HCT116 (cell line): ENCODE measurements at regions not wholly inside any gene's neighbourhood (a gene's known extent, or its start where the extent isn't known, plus 50 kb on each side); places are given as distances from the start of the nearest gene placed in this dataset.

Experiments
- ATAC-seq: fragments of 200-7000 bp; cut with Tn5 transposase; 2 replicates; pipeline ENCODE4 v1.9.1; 2020; ENCODE audit warnings: mild to moderate bottlenecking, moderate library complexity
- BruUV-seq: library from RNA; stranded (reverse); fragments of 400-500 nt; replicated peaks from 2 replicates; lab custom pipeline; 2021; lab: Mats Ljungman, UMichigan
- CTCF ChIA-PET: fragments of 300-600 bp; sonication (Branson Sonifier 250); formaldehyde crosslinking; loops from one replicate; lab custom pipeline; 2021; ENCODE audit warnings: antibody characterized with exemption; lab: Charles Lee
- POLR2A ChIA-PET: fragments of 300-600, 350-600 bp; sonication (Branson Sonifier 250); formaldehyde crosslinking; loops from one replicate; lab custom pipeline; 2021; ENCODE audit warnings: antibody characterized with exemption; lab: Charles Lee
- RAD21 ChIA-PET, 2 experiments: fragments of 300-600 bp; sonication (Branson Sonifier 250); formaldehyde crosslinking; loops; one replicate each; lab custom pipeline; 2023; ENCODE audit warnings: low total read pairs in 2 of 2; ENCODE audit not compliant: uncharacterized antibody in 2 of 2, unreplicated experiment in 2 of 2, low non-redundant PET in 1 of 2; lab: Charles Lee
- DNase-seq: peaks from one replicate; pipeline ENCODE4 v3.0.0-alpha.2; 2010; ENCODE audit warnings: low read depth, low spot score
- H2AFZ ChIP-seq: fragments of 200-600 bp; shearing (Covaris generic), sonication (generic); 2 replicates; pipeline ENCODE4 v1.6.1; 2017; ENCODE audit warnings: low read depth, mixed run types, mixed read lengths, antibody characterized with exemption, low read length; ENCODE audit not compliant: poor library complexity, severe bottlenecking
- H3K27ac ChIP-seq: 2 replicates; pipeline ENCODE4 v1.5.1; 2012; ENCODE audit warnings: low read depth, low read length
- H3K27me3 ChIP-seq: fragments of 200-600 bp; sonication (generic); 2 replicates; pipeline ENCODE4 v1.6.1; 2016; ENCODE audit warnings: mixed run types, low read length, mixed read lengths; ENCODE audit not compliant: insufficient read depth
- H3K36me3 ChIP-seq, 2 experiments: fragments of 200-500 bp in 1 of 2; fragments of 200-600 bp in 1 of 2; sonication (Bioruptor generic) in 1 of 2; sonication (generic) in 1 of 2; 2 replicates each; pipeline versions ENCODE4 v1.5.1 to v1.6.1; 2014 to 2016; ENCODE audit warnings: low read length in 2 of 2, inconsistent platforms in 1 of 2, mixed read lengths in 1 of 2, mixed run types in 1 of 2; ENCODE audit not compliant: insufficient read depth in 2 of 2, control insufficient read depth in 1 of 2
- H3K4me1 ChIP-seq, 2 experiments: fragments of 200-600 bp in 1 of 2; sonication (generic) in 1 of 2; 2 replicates each; pipeline versions ENCODE4 v1.5.1 to v1.6.1; 2012 to 2017; ENCODE audit warnings: low read length in 2 of 2, inconsistent platforms in 1 of 2, mild to moderate bottlenecking in 1 of 2, mixed read lengths in 1 of 2, mixed run types in 1 of 2, moderate library complexity in 1 of 2; ENCODE audit not compliant: insufficient read depth in 2 of 2, control insufficient read depth in 1 of 2
- H3K4me2 ChIP-seq: fragments of 200-600 bp; sonication (generic); 2 replicates; pipeline ENCODE4 v1.6.1; 2017; ENCODE audit warnings: mixed run types, low read length, mixed read lengths
- H3K4me3 ChIP-seq, 2 experiments: fragments of 200-600 bp in 1 of 2; sonication (generic) in 1 of 2; replicated peaks in 1 of 2; 2 replicates each; pipeline ENCODE4 v1.5.1; 2011 to 2016; ENCODE audit warnings: low read length in 2 of 2, control low read depth in 1 of 2, low read depth in 1 of 2, mild to moderate bottlenecking in 1 of 2, mixed read lengths in 1 of 2, mixed run types in 1 of 2
- H3K79me2 ChIP-seq: fragments of 200-600 bp; sonication (generic); 2 replicates; pipeline ENCODE4 v1.6.1; 2017; ENCODE audit warnings: mild to moderate bottlenecking, mixed run types, low read length, moderate library complexity, mixed read lengths; ENCODE audit not compliant: insufficient read depth
- H3K9ac ChIP-seq: fragments of 200-600 bp; sonication (generic); 2 replicates; pipeline ENCODE4 v1.6.1; 2016; ENCODE audit warnings: low read length, mixed read lengths
- H3K9me2 ChIP-seq: fragments of 200-600 bp; sonication (generic), shearing (Covaris generic); 2 replicates; pipeline ENCODE4 v1.6.1; 2017; ENCODE audit warnings: mixed run types, mild to moderate bottlenecking, moderate library complexity; ENCODE audit not compliant: insufficient read depth
- H3K9me3 ChIP-seq, 2 experiments: fragments of 200-500 bp in 1 of 2; fragments of 200-600 bp in 1 of 2; sonication (Bioruptor generic) in 1 of 2; sonication (generic) in 1 of 2; 2 replicates each; pipeline ENCODE4 v1.6.1; 2014 to 2017; ENCODE audit warnings: low read length in 2 of 2, mixed read lengths in 2 of 2, inconsistent platforms in 1 of 2, low read depth in 1 of 2, mild to moderate bottlenecking in 1 of 2, mixed run types in 1 of 2, moderate library complexity in 1 of 2; ENCODE audit not compliant: control insufficient read depth in 1 of 2, insufficient read depth in 1 of 2
- H4K20me1 ChIP-seq: fragments of 200-600 bp; sonication (generic), shearing (Covaris generic); 2 replicates; pipeline ENCODE4 v1.6.1; 2017; ENCODE audit warnings: mixed run types, mild to moderate bottlenecking, moderate library complexity; ENCODE audit not compliant: insufficient read depth
- ATF3 ChIP-seq: IDR thresholded peaks from 2 replicates; pipeline ENCODE4 v1.6.1; 2012
- CBX3 ChIP-seq: IDR thresholded peaks from 2 replicates; pipeline ENCODE4 v1.6.1; 2012; ENCODE audit warnings: low read depth
- CTCF ChIP-seq, 3 experiments: fragments of 200-600 bp in 1 of 3; sonication (generic) in 1 of 3; IDR thresholded peaks in 2 of 3; conservative IDR thresholded peaks in 1 of 3; 2 replicates each; pipeline ENCODE4 v1.5.1; 2012 to 2017; ENCODE audit warnings: low read depth in 2 of 3, low read length in 2 of 3, antibody characterized with exemption in 1 of 3, borderline replicate concordance in 1 of 3, control low read depth in 1 of 3, mild to moderate bottlenecking in 1 of 3, mixed read lengths in 1 of 3, mixed run types in 1 of 3, moderate library complexity in 1 of 3; ENCODE audit not compliant: insufficient read depth in 1 of 3
- EGR1 ChIP-seq: IDR thresholded peaks from 2 replicates; pipeline ENCODE4 v1.6.1; 2012; ENCODE audit warnings: low read depth
- ELF1 ChIP-seq: IDR thresholded peaks from 2 replicates; pipeline ENCODE4 v1.6.1; 2012; ENCODE audit warnings: low read depth, borderline replicate concordance
- EZH2 ChIP-seq: fragments of 200-600 bp; sonication (generic); IDR thresholded peaks from 2 replicates; pipeline ENCODE4 v1.6.1; 2017; ENCODE audit warnings: antibody characterized with exemption, mixed run types
- MAX ChIP-seq: IDR thresholded peaks from 2 replicates; pipeline ENCODE4 v1.6.1; 2012
- POLR2AphosphoS5 ChIP-seq: IDR thresholded peaks from 2 replicates; pipeline ENCODE4 v1.6.1; 2011; ENCODE audit warnings: mild to moderate bottlenecking, low read depth, low read length, moderate library complexity
- RAD21 ChIP-seq: IDR thresholded peaks from 2 replicates; pipeline ENCODE4 v1.6.1; 2012; ENCODE audit warnings: low read depth, mild to moderate bottlenecking
- REST ChIP-seq: IDR thresholded peaks from 2 replicates; pipeline ENCODE4 v1.6.1; 2012; ENCODE audit warnings: low read depth
- SIN3A ChIP-seq: IDR thresholded peaks from 2 replicates; pipeline ENCODE4 v1.6.1; 2012; ENCODE audit warnings: low read depth
- SP1 ChIP-seq: IDR thresholded peaks from 2 replicates; pipeline ENCODE4 v1.6.1; 2012; ENCODE audit warnings: low read depth
- SRF ChIP-seq: IDR thresholded peaks from 2 replicates; pipeline ENCODE4 v1.6.1; 2012; ENCODE audit warnings: low read depth
- TCF7L2 ChIP-seq: IDR thresholded peaks from 2 replicates; pipeline ENCODE4 v1.7.0; 2011; ENCODE audit warnings: borderline replicate concordance, inconsistent platforms; ENCODE audit not compliant: insufficient read depth, insufficient read length; ENCODE audit errors: extremely low read depth
- YY1 ChIP-seq: IDR thresholded peaks from 2 replicates; pipeline ENCODE4 v1.6.1; 2011; ENCODE audit warnings: low read length, low read depth, moderate library complexity, mild to moderate bottlenecking; ENCODE audit not compliant: insufficient replicate concordance; ENCODE audit errors: extremely low read depth
- ZBTB33 ChIP-seq: IDR thresholded peaks from 2 replicates; pipeline ENCODE4 v1.6.1; 2011; ENCODE audit warnings: mild to moderate bottlenecking, low read length, moderate library complexity; ENCODE audit not compliant: insufficient replicate concordance; ENCODE audit errors: extremely low read depth
- ZFX ChIP-seq: fragments of 450-650 bp; IDR thresholded peaks from 2 replicates; pipeline ENCODE4 v1.6.1; 2017
- intact Hi-C: fragments of 100-400 bp; cut with micrococcal nuclease; formaldehyde crosslinking; loops from 2 replicates; pipeline ENCODE4 v1.10.0; 2022

- BruUV-seq, result no TSS peak
- intact Hi-C loops, result no loop called here
- Histone ChIP-seq H3K9ac (no peak overlapping the region), H3K79me2 (no peaks in the 10 kb centered on the region), H3K4me2 (no peak overlapping the region), H4K20me1 (no peaks in the 10 kb centered on the region), H3K36me3 (no peaks in the 10 kb centered on the region), H3K4me1 (no peaks in the 10 kb centered on the region), H2AFZ (no peak overlapping the region), H3K27me3 (no peaks in the 10 kb centered on the region), H3K27ac (no peak overlapping the region), H3K4me3 (no peak overlapping the region), H3K9me2 (no peaks in the 10 kb centered on the region), H3K9me3 (peaks cover 15 to 25% of the 10 kb centered on the region in 2 experiments; a peak in 2 of 4 replicates)
- RAD21 ChIA-PET, result no interaction called here
- no peak for TF ChIP-seq REST
- no peak for TF ChIP-seq EZH2
- no peak for TF ChIP-seq SRF
- TF ChIP-seq CBX3, result no peak
- no peak for TF ChIP-seq ZBTB33
- no peak for TF ChIP-seq MAX
- no peak for TF ChIP-seq ATF3
- TF ChIP-seq POLR2AphosphoS5, result no peak
- no peak for TF ChIP-seq ELF1
- TF ChIP-seq YY1, result no peak
- no peak for TF ChIP-seq EGR1
- no peak for TF ChIP-seq SIN3A
- TF ChIP-seq RAD21, result no peak
- TF ChIP-seq SP1, result no peak
- TF ChIP-seq CTCF (IDR thresholded peaks at IDR 0.05 in 2 of 3, conservative IDR thresholded peaks at IDR 0.05 in 1 of 3; ENCODE audit: borderline replicate concordance in 1 of 3, insufficient read depth in 1 of 3, low read depth in 2 of 3, low read length in 2 of 3), result no peak
- TF ChIP-seq TCF7L2, result no peak
- no peak for TF ChIP-seq ZFX
- DNase-seq, result no peak
- POLR2A ChIA-PET, result no interaction called here
- ATAC-seq, result no peak
- CTCF ChIA-PET, result no interaction called here
Measured at GRCh38 chr13:54676526-54677113, 1648.0 kb downstream of the OLFM4 start.
